Right lobe of liver (tissue), 4 donors: ENCODE measurements at regions not wholly inside any gene's neighbourhood (a gene's known extent, or its start where the extent isn't known, plus 50 kb on each side); places are given as distances from the start of the nearest gene placed in this dataset.

Source experiments
- CTCF ChIP-seq, 4 donors: fragments of 200-600 bp in 3 of 4; fragments of 450-650 bp in 1 of 4; IDR thresholded peaks; one replicate each; pipeline versions ENCODE4 v1.5.1 to v1.8.0; 2016 to 2022; ENCODE audit warnings: antibody characterized with exemption in 4 of 4, mild to moderate bottlenecking in 2 of 4
- POLR2A ChIP-seq: fragments of 450-650 bp; IDR thresholded peaks from one replicate; pipeline ENCODE4 v1.6.1; 2017; ENCODE audit warnings: antibody characterized with exemption, mild to moderate bottlenecking
- donor health status: DM: no; HTN: no; CAD: no.
- donor health status: DM: no; HTN: no; CAD: no.
- donor health status: DM: no; HTN: yes; CAD: no.

DNA sequence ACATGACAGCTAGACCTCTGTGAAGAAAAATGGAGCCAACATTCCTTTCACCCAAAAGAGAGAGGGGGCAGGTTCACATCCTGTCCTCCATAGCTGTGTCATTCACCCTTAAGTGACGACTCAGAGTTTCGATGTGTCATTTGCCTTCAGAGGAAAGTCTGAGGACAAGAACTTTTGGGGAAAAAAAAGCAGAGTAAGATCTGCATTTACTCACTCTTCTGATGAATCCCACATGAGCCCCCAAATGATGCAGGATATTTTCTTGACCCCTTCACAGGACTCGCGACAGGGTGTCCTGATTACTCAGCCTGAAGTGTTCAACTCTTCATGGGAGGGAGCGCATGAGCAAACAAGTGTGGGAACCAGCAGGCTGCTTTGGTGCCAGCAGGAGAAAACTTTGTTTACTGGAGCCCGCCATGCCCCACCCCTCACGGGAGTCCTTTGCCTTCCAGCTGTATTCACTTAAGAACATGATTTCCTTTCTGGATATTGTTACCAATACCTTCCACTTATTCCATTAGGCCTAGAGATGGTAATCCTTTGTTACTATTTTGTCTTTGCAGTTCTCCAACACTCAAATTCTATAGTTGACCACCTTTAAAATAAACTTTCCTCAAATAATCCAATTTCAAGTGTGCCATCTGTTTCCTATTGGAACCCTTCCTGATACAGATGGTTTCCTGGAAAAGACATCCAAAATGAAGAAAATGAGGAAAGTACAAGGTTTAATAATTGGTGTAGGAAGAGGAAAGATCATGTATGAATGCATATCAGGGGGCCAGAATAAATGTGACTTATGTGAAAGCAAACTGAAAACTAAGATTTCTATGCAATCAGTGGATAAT is 729.8 kb downstream of the FAM181B start:
- TF ChIP-seq POLR2A: no peak
- no peak for TF ChIP-seq CTCF (IDR thresholded peaks at IDR 0.05)
